ENCODE measurements at regions not wholly inside any gene's neighbourhood (a gene's known extent, or its start where the extent isn't known, plus 50 kb on each side); places are given as distances from the start of the nearest gene placed in this dataset.

GRCh38 chr6:121851056-121851455, 415.6 kb downstream of the GJA1 start:
- TF ChIP-seq EP300 (IDR thresholded peaks at IDR 0.05): no peak
- no peak for TF ChIP-seq CTCF (IDR thresholded peaks at IDR 0.05)
- TF ChIP-seq POLR2A (IDR thresholded peaks at IDR 0.05): no peak

Data from suprapubic skin (tissue), 3 donors.